ENCODE measurements at regions not wholly inside any gene's neighbourhood (a gene's known extent, or its start where the extent isn't known, plus 50 kb on each side); places are given as distances from the start of the nearest gene placed in this dataset.

- no peak for TF ChIP-seq POLR2A (IDR thresholded peaks at IDR 0.05)
- TF ChIP-seq CTCF (IDR thresholded peaks at IDR 0.05) = no peak
- TF ChIP-seq EP300 (IDR thresholded peaks at IDR 0.05) = no peak
- WGBS, 3 donors = 77 to 96% (median 89%) methylated on average over 4 of the region's 4 CpGs
- Histone ChIP-seq H3K9me3 (no peaks in the 10 kb centered on the region), H3K4me3 (no peak overlapping the region), H3K36me3 (no peaks in the 10 kb centered on the region), H3K4me1 (ENCODE audit: insufficient read depth) (no peaks in the 10 kb centered on the region), H3K27ac (no peak overlapping the region), H3K27me3 (no peaks in the 10 kb centered on the region)
- no peak for DNase-seq
- intact Hi-C loops (cut with DNase I) = no loop called here
These were observed 1097.2 kb upstream of the CNTNAP5 start for GRCh38 chr2:122927710-122928557.

- Histone ChIP-seq H3K4me3 (no peak overlapping the region), H3K27me3 (no peaks in the 10 kb centered on the region), H3K36me3 (no peaks in the 10 kb centered on the region), H3K27ac (no peak overlapping the region), H3K9me3 (no peaks in the 10 kb centered on the region), H3K4me1 (ENCODE audit: insufficient read depth) (no peaks in the 10 kb centered on the region)
- no peak for TF ChIP-seq CTCF (IDR thresholded peaks at IDR 0.05)
- TF ChIP-seq EP300 (IDR thresholded peaks at IDR 0.05) = no peak
- TF ChIP-seq POLR2A (IDR thresholded peaks at IDR 0.05) = no peak
- no peak for DNase-seq
- WGBS, 3 donors = 83 to 97% (median 90%) methylated on average over 1 of the region's 1 CpG
- intact Hi-C loops (cut with DNase I) = no loop called here
These were observed 1095.7 kb upstream of the CNTNAP5 start for GRCh38 chr2:122929347-122929746.

GRCh38 chr2:122935506-122935905, 1089.6 kb upstream of the CNTNAP5 start:
- Histone ChIP-seq H3K9me3 (no peaks in the 10 kb centered on the region), H3K4me3 (no peak overlapping the region), H3K36me3 (no peaks in the 10 kb centered on the region), H3K27me3 (no peaks in the 10 kb centered on the region), H3K27ac (no peak overlapping the region), H3K4me1 (ENCODE audit: insufficient read depth) (no peaks in the 10 kb centered on the region)
- TF ChIP-seq CTCF (IDR thresholded peaks at IDR 0.05) (no peak), EP300 (IDR thresholded peaks at IDR 0.05) (no peak), POLR2A (IDR thresholded peaks at IDR 0.05) (no peak)
- intact Hi-C loops (cut with DNase I) = no loop called here
- 27 to 44% (median 37%) methylated on average over 2 of the region's 2 CpGs for WGBS, 3 donors
- no peak for DNase-seq

- no peaks in the 10 kb centered on the region for H3K27me3 ChIP-seq
- no peaks in the 10 kb centered on the region for H3K36me3 ChIP-seq
- H3K4me1 ChIP-seq (ENCODE audit: insufficient read depth) = no peaks in the 10 kb centered on the region
- 65 to 82% (median 69%) methylated on average over 4 of the region's 4 CpGs for WGBS, 3 donors
- H3K4me3 ChIP-seq = no peak overlapping the region
- no peak for DNase-seq
- no peak overlapping the region for H3K27ac ChIP-seq
- intact Hi-C loops (cut with DNase I) = no loop called here
- TF ChIP-seq CTCF (IDR thresholded peaks at IDR 0.05) (no peak), EP300 (IDR thresholded peaks at IDR 0.05) (no peak), POLR2A (IDR thresholded peaks at IDR 0.05) (no peak)
- no peaks in the 10 kb centered on the region for H3K9me3 ChIP-seq
These were observed 1085.3 kb upstream of the CNTNAP5 start for GRCh38 chr2:122939796-122940195.

All from ovary (tissue), 7 donors.